ENCODE measurements at regions not wholly inside any gene's neighbourhood (a gene's known extent, or its start where the extent isn't known, plus 50 kb on each side); places are given as distances from the start of the nearest gene placed in this dataset.

DNA sequence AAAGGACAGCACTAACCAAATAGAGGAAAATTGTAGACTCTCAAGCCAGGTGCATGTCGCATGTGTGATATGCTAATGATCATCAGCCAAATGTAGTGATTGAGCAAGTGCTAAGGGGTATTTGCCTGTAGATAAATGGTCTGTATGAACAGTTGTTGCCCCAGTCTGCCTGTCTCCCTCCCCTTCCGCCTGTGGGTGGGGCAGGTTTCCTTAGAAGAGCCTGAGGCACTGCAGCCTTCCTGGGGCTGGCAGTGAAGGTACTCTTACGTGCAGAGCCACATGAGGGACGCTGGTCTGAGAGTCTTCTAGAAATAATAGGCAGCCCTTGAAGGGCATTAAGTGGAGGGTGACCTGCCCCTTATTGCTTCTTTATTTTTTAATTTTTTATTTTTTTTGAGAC lies 152.1 kb downstream of the SNX10 start:
- intact Hi-C loops (cut with DNase I; ENCODE audit: low total_unique reads) = no loop called here
- Histone ChIP-seq H3K9me3 (no peaks in the 10 kb centered on the region), H3K4me1 (no peaks in the 10 kb centered on the region), H3K4me3 (no peak overlapping the region), H3K27me3 (no peaks in the 10 kb centered on the region), H3K27ac (no peak overlapping the region), H3K36me3 (no peaks in the 10 kb centered on the region)
- WGBS, 5 donors = 42 to 59% (median 56%) methylated on average over 4 of the region's 4 CpGs
- TF ChIP-seq EP300 (IDR thresholded peaks at IDR 0.05) (no peak), POLR2A (IDR thresholded peaks at IDR 0.05) (no peak), POLR2AphosphoS5 (IDR thresholded peaks at IDR 0.05) (no peak)
- TF ChIP-seq, protein P1, sequence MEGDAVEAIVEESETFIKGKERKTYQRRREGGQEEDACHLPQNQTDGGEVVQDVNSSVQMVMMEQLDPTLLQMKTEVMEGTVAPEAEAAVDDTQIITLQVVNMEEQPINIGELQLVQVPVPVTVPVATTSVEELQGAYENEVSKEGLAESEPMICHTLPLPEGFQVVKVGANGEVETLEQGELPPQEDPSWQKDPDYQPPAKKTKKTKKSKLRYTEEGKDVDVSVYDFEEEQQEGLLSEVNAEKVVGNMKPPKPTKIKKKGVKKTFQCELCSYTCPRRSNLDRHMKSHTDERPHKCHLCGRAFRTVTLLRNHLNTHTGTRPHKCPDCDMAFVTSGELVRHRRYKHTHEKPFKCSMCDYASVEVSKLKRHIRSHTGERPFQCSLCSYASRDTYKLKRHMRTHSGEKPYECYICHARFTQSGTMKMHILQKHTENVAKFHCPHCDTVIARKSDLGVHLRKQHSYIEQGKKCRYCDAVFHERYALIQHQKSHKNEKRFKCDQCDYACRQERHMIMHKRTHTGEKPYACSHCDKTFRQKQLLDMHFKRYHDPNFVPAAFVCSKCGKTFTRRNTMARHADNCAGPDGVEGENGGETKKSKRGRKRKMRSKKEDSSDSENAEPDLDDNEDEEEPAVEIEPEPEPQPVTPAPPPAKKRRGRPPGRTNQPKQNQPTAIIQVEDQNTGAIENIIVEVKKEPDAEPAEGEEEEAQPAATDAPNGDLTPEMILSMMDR (IDR thresholded peaks at IDR 0.05) = no peak
- DNase-seq = no peak

DNA sequence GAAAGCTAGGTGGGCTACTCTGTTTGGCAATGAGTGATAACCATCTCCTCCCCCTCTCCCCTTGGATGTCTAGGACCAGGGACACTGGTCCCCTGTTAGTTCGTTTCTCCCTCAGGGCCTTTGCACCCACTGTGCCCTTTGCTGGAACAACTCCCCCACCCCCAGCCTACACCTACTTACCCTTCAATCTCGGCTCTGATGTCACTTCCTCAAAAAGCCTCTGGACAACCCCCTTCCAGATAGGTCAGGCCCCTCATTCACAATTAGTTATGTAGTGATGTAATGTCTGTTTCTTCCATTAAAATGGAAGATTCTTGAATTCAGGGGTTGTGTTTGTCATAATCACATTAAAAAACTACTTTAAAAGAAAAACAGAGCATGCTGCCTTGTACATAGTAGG lies 152.9 kb downstream of the SNX10 start:
- DNase-seq = no peak
- Histone ChIP-seq H3K36me3 (no peaks in the 10 kb centered on the region), H3K9me3 (no peaks in the 10 kb centered on the region), H3K27ac (no peak overlapping the region), H3K27me3 (no peaks in the 10 kb centered on the region), H3K4me3 (no peak overlapping the region), H3K4me1 (peaks cover 0 to 3% (median 0%) of the 10 kb centered on the region in 4 donors)
- 66 to 96% (median 76%) methylated on average over 2 of the region's 2 CpGs for WGBS, 5 donors
- intact Hi-C loops (cut with DNase I; ENCODE audit: low total_unique reads) = no loop called here
- TF ChIP-seq POLR2A (IDR thresholded peaks at IDR 0.05) (no peak), POLR2AphosphoS5 (IDR thresholded peaks at IDR 0.05) (no peak), EP300 (IDR thresholded peaks at IDR 0.05) (no peak)
- TF ChIP-seq, protein P1 (IDR thresholded peaks at IDR 0.05) = no peak

DNA sequence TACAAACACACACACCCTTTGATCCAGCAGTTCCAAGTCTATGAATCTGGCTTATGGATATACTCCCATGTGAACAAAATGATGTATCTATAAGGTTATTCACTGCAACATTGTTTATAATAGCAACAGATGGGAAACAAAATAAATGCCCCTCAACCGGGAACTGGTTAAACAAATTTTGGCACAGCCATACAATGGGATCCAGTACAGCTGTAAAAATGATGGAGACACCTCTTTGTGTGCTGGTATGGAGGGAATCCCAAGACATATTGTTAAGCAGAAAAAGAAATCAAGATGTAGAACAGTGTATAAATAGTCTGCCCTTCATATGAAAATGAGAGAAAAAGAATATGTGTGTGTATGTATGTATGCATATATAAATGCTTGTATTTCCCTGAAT lies 155.5 kb downstream of the SNX10 start:
- 42 to 71% (median 63%) methylated on average over 1 of the region's 1 CpG for WGBS, 5 donors
- Histone ChIP-seq H3K27me3 (no peaks in the 10 kb centered on the region), H3K36me3 (no peaks in the 10 kb centered on the region), H3K4me1 (peaks cover 0 to 7% (median 0%) of the 10 kb centered on the region in 4 donors), H3K9me3 (no peaks in the 10 kb centered on the region), H3K4me3 (no peak overlapping the region), H3K27ac (no peak overlapping the region)
- intact Hi-C loops (cut with DNase I; ENCODE audit: low total_unique reads) = no loop called here
- TF ChIP-seq POLR2A (IDR thresholded peaks at IDR 0.05) (no peak), EP300 (IDR thresholded peaks at IDR 0.05) (no peak), POLR2AphosphoS5 (IDR thresholded peaks at IDR 0.05) (no peak)
- TF ChIP-seq, protein P1 (IDR thresholded peaks at IDR 0.05) = no peak
- no peak for DNase-seq

DNA sequence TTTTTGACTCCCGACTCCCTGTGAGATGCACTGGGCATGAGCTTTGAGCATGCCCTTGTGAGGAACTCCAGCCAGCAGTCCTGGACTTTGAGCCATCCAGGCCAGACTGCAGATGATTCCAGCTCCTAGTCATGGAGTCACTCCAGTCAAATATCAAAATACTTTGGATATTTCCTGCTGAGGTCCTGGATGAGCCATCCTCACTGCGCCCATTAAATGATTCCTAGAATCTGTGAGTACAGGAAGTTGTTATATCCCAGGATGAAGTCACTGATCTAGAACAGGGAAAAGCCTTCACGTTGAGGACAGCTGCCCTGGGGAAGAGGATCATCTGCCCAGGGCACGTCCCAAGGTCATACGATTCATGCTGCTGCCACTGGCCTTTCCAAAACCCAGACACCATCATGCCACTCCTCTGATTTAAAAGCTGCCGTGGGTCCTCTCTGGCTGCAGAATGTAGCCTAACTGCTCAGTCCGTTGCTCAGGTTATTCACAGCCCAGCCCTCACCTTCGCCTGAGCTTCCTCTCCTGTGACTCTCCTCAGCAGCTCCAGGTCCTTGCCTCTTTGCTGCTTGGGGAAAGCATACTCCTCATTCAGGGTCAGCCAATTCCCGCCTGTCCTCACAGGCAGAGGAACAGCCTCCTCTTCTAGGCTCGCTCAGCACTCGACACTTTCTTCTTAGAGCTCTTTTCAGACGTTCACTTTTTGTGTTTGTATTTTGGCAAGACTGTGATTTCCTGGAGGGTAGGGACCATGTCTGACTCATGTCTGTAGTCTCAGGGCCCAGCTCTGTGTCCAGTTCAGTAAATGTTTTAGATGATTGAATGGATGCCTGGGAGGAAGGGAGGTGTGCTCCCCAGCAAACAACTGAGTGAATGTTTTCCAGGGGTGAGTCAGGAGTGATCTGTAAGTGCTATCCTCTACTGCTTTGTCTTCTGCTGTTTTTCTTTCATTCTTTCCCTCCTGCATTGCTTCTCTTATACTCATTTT lies 157.8 kb downstream of the SNX10 start:
- Histone ChIP-seq H3K27ac (no peak overlapping the region), H3K9me3 (no peaks in the 10 kb centered on the region), H3K36me3 (no peaks in the 10 kb centered on the region), H3K4me3 (no peak overlapping the region), H3K4me1 (peaks cover 0 to 7% (median 0%) of the 10 kb centered on the region in 4 donors), H3K27me3 (no peaks in the 10 kb centered on the region)
- intact Hi-C loops (cut with DNase I; ENCODE audit: low total_unique reads) = no loop called here
- TF ChIP-seq, protein P1 (IDR thresholded peaks at IDR 0.05) = no peak
- TF ChIP-seq POLR2AphosphoS5 (IDR thresholded peaks at IDR 0.05) (no peak), POLR2A (IDR thresholded peaks at IDR 0.05) (no peak), EP300 (IDR thresholded peaks at IDR 0.05) (no peak)
- WGBS, 5 donors = 61 to 72% (median 66%) methylated on average over 12 of the region's 12 CpGs
- no peak for DNase-seq

Data from stomach (tissue), 8 donors.